ENCODE measurements at regions not wholly inside any gene's neighbourhood (a gene's known extent, or its start where the extent isn't known, plus 50 kb on each side); places are given as distances from the start of the nearest gene placed in this dataset.

GRCh38 chr6:138032571-138032970 lies 74.6 kb downstream of the PERP start:
- H3K27ac ChIP-seq (ENCODE audit: extremely low read length, insufficient read depth, low read length), result no peak overlapping the region
- in situ Hi-C loops (cut with HindIII; ENCODE audit: extremely low pct_ligation_motif_present, low pct_unique_long_range_greater_than_20kb), result no loop called here
- BruUV-seq (replicated peaks), result no TSS peak
- no peak for FAIRE-seq
- no peak for ATAC-seq
- 76% methylated on average over 3 of the region's 3 CpGs for WGBS (ENCODE audit: low lambda C conversion rate)
- H3K9ac ChIP-seq (ENCODE audit: insufficient read depth, low read depth, low read length), result no peak overlapping the region
- H3K4me1 ChIP-seq (ENCODE audit: insufficient read depth, low read length), result peaks cover 18% of the 10 kb centered on the region
- no peaks in the 10 kb centered on the region for H3K79me2 ChIP-seq (ENCODE audit: insufficient read depth, low read length)
- H3K36me3 ChIP-seq (replicated peaks in 1 of 2; ENCODE audit: control insufficient read depth in 1 of 2, insufficient read depth in 2 of 2, low read length in 2 of 2), result no peaks in the 10 kb centered on the region
- CTCF ChIA-PET (ENCODE audit: low intra/inter-chr PET ratio, low total read pairs), result no interaction called here
- H3K4me3 ChIP-seq (replicated peaks in 1 of 3; ENCODE audit: insufficient read depth in 1 of 3, low read depth in 2 of 3, low read length in 3 of 3), result no peak overlapping the region
- intact Hi-C loops (cut with micrococcal nuclease; ENCODE audit: unreplicated experiment), result no loop called here
- POLR2A ChIA-PET, result no interaction called here
- no peaks in the 10 kb centered on the region for H4K20me1 ChIP-seq (ENCODE audit: insufficient read depth, low read length)
- peaks cover 1 to 20% of the 10 kb centered on the region in 2 experiments; a peak in 2 of 5 replicates for H3K27me3 ChIP-seq (ENCODE audit: control insufficient read depth in 1 of 2, insufficient read depth in 2 of 2, low read length in 2 of 2)
- TF ChIP-seq RFXANK (CRISPR knock-in tag; IDR thresholded peaks at IDR 0.05), result no peak
- TF ChIP-seq ZNF281 (CRISPR knock-in tag; IDR thresholded peaks at IDR 0.05; ENCODE audit: borderline replicate concordance), result no peak
- TF ChIP-seq HMGXB3 (CRISPR knock-in tag; IDR thresholded peaks at IDR 0.05; ENCODE audit: borderline replicate concordance), result no peak
- TF ChIP-seq KLF9 (CRISPR knock-in tag; IDR thresholded peaks at IDR 0.05; ENCODE audit: low read depth), result no peak
- H3K9me3 ChIP-seq (ENCODE audit: low read length), result no peaks in the 10 kb centered on the region
- H3K4me2 ChIP-seq (ENCODE audit: low read depth, low read length), result no peak overlapping the region
- H2AFZ ChIP-seq (ENCODE audit: low read length), result no peak overlapping the region
- DNase-seq (ENCODE audit: low spot score), result no peak
